ENCODE measurements at regions not wholly inside any gene's neighbourhood (a gene's known extent, or its start where the extent isn't known, plus 50 kb on each side); places are given as distances from the start of the nearest gene placed in this dataset.

DNA sequence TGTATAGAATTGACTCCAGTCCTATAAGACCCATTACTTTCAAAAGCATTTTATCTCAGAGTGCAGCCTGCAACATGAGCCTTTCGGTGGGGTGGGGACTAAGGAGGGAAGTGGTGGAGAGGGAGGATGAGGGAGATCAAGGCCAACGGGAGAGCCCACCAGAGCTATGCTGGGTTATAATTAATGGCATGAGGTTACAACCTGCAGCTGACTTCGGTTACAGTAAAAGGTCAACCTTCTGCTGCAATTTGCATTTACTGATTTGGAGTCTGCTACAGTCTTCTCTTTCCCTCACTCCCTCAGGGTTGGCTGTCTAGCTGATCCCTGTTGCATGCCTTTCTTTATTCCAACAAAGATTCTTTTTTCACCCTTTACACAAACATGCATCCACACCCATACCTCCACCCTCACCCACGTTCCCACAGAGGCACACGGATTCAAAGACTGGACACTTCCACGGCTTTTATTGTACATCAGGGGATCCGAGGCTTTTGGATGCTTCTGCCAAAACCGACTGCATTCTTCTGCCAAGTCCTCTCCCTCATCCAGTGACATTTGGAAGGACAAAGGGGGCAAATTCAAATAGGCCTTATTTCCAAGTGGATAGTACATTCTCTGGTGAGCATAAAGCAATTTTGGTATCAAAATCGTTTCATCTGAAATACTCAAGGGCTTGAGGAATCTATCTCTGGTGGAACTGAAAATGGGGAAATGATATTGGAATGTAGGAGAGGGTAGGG lies 381.2 kb downstream of the NFIB start:
- Histone ChIP-seq H3K4me2 (no peak overlapping the region), H3K27me3 (ENCODE audit: insufficient read depth, low read depth) (no peaks in the 10 kb centered on the region), H3K9ac (no peak overlapping the region), H3K4me1 (ENCODE audit: low read depth, poor library complexity, severe bottlenecking) (no peaks in the 10 kb centered on the region), H2AFZ (ENCODE audit: low read depth) (no peak overlapping the region), H3K4me3 (IDR thresholded peaks at IDR 0.05; ENCODE audit: insufficient read depth, low read depth, low read length) (no peak overlapping the region), H3K36me3 (ENCODE audit: insufficient read depth) (no peaks in the 10 kb centered on the region), H3K79me2 (ENCODE audit: insufficient read depth, low read depth) (no peaks in the 10 kb centered on the region), H4K20me1 (ENCODE audit: insufficient read depth) (no peaks in the 10 kb centered on the region), H3K27ac (no peak overlapping the region)
- TF ChIP-seq, protein P1, sequence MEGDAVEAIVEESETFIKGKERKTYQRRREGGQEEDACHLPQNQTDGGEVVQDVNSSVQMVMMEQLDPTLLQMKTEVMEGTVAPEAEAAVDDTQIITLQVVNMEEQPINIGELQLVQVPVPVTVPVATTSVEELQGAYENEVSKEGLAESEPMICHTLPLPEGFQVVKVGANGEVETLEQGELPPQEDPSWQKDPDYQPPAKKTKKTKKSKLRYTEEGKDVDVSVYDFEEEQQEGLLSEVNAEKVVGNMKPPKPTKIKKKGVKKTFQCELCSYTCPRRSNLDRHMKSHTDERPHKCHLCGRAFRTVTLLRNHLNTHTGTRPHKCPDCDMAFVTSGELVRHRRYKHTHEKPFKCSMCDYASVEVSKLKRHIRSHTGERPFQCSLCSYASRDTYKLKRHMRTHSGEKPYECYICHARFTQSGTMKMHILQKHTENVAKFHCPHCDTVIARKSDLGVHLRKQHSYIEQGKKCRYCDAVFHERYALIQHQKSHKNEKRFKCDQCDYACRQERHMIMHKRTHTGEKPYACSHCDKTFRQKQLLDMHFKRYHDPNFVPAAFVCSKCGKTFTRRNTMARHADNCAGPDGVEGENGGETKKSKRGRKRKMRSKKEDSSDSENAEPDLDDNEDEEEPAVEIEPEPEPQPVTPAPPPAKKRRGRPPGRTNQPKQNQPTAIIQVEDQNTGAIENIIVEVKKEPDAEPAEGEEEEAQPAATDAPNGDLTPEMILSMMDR (conservative IDR thresholded peaks at IDR 0.05; ENCODE audit: low read depth, low read length): no peak

DNA sequence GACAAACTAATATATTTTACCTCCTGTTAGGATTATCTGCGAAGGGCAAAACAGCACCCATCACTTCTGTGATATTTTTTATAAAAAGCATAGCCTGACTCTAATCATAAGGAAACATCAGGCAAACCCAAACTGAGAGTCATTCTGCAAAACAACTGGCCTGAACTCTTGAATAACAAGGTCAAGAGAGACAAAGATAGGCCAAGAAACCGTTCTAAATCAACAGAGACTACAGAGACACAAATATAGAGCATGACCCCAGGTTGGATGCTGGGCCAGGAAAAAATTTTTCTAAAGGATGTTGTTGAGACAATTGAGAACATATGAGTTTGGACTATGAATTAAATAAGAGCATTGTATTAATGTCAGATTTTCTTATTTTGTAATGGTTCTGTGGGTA lies 384.9 kb downstream of the NFIB start:
- H3K4me2 ChIP-seq: no peak overlapping the region
- H4K20me1 ChIP-seq (ENCODE audit: insufficient read depth): no peaks in the 10 kb centered on the region
- H3K27ac ChIP-seq: no peak overlapping the region
- no peaks in the 10 kb centered on the region for H3K36me3 ChIP-seq (ENCODE audit: insufficient read depth)
- no peak overlapping the region for H2AFZ ChIP-seq (ENCODE audit: low read depth)
- H3K9ac ChIP-seq: no peak overlapping the region
- no peak overlapping the region for H3K4me3 ChIP-seq (IDR thresholded peaks at IDR 0.05; ENCODE audit: insufficient read depth, low read depth, low read length)
- H3K79me2 ChIP-seq (ENCODE audit: insufficient read depth, low read depth): no peaks in the 10 kb centered on the region
- TF ChIP-seq, protein P1 (conservative IDR thresholded peaks at IDR 0.05; ENCODE audit: low read depth, low read length): no peak
- H3K27me3 ChIP-seq (ENCODE audit: insufficient read depth, low read depth): no peaks in the 10 kb centered on the region
- H3K4me1 ChIP-seq (ENCODE audit: low read depth, poor library complexity, severe bottlenecking): no peaks in the 10 kb centered on the region

DNA sequence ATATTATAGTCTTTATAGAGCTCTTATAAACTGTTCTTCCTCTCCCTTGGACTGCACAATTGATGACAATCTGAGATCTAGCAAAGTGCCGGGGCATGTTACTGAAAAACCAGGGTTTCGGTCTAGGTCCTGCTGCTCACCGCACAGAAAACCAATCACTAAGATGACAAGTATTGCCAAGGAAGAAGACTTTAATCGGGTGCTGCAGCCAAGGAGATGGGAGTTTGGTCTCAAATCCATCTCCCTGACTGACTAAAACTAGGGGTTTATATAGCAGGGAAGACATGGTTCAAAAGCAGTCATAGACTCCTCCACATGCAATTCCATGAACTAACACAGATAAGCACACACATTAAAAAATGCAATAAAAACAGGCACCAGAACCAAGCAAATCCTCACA lies 390.6 kb downstream of the NFIB start:
- Histone ChIP-seq H3K27ac (no peak overlapping the region), H3K4me2 (no peak overlapping the region), H3K4me3 (IDR thresholded peaks at IDR 0.05; ENCODE audit: insufficient read depth, low read depth, low read length) (no peak overlapping the region), H4K20me1 (ENCODE audit: insufficient read depth) (no peaks in the 10 kb centered on the region), H3K9ac (no peak overlapping the region), H3K36me3 (ENCODE audit: insufficient read depth) (no peaks in the 10 kb centered on the region), H3K79me2 (ENCODE audit: insufficient read depth, low read depth) (no peaks in the 10 kb centered on the region), H2AFZ (ENCODE audit: low read depth) (no peak overlapping the region), H3K27me3 (ENCODE audit: insufficient read depth, low read depth) (no peaks in the 10 kb centered on the region), H3K4me1 (ENCODE audit: low read depth, poor library complexity, severe bottlenecking) (no peaks in the 10 kb centered on the region)
- TF ChIP-seq, protein P1 (conservative IDR thresholded peaks at IDR 0.05; ENCODE audit: low read depth, low read length): no peak

DNA sequence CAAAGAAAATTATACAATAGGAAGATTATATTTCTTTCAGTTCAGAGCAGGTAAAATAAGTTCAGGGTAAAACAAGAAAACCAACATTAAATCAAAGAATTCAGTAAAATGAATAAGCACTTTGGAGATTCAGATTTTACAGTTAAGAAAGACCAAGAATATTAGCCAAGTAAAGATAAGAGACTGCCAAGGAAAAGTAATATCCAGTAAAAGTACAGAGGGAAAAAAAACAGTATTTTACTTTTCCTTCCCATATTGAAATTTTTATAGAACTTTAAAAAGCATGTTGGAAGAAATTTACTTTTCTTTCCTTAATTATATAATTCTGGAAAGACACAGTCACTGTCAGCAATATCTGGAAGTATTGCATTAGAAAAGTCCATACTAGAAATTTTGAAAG lies 393.4 kb downstream of the NFIB start:
- Histone ChIP-seq H3K9ac (no peak overlapping the region), H3K4me3 (IDR thresholded peaks at IDR 0.05; ENCODE audit: insufficient read depth, low read depth, low read length) (no peak overlapping the region), H3K27me3 (ENCODE audit: insufficient read depth, low read depth) (no peaks in the 10 kb centered on the region)

More for the DNA sequence above, 393.4 kb downstream of the NFIB start:
- no peaks in the 10 kb centered on the region for H3K4me1 ChIP-seq (ENCODE audit: low read depth, poor library complexity, severe bottlenecking)
- no peak overlapping the region for H2AFZ ChIP-seq (ENCODE audit: low read depth)
- no peaks in the 10 kb centered on the region for H3K36me3 ChIP-seq (ENCODE audit: insufficient read depth)
- H4K20me1 ChIP-seq (ENCODE audit: insufficient read depth): no peaks in the 10 kb centered on the region
- no peaks in the 10 kb centered on the region for H3K79me2 ChIP-seq (ENCODE audit: insufficient read depth, low read depth)
- TF ChIP-seq, protein P1 (conservative IDR thresholded peaks at IDR 0.05; ENCODE audit: low read depth, low read length): no peak
- no peak overlapping the region for H3K4me2 ChIP-seq
- H3K27ac ChIP-seq: no peak overlapping the region

All from KMS-11 (cell line).